SU-DHL-6 (cell line): ENCODE measurements at regions not wholly inside any gene's neighbourhood (a gene's known extent, or its start where the extent isn't known, plus 50 kb on each side); places are given as distances from the start of the nearest gene placed in this dataset.

Experiments
- CTCF ChIP-seq: fragments of 200-600 bp; sonication (generic); IDR thresholded peaks from one replicate; pipeline ENCODE4 v1.5.1; 2017; ENCODE audit warnings: antibody characterized with exemption, mild to moderate bottlenecking, low read length, moderate library complexity; ENCODE audit not compliant: insufficient read depth, poor library complexity, severe bottlenecking
- EZH2phosphoT487 ChIP-seq: fragments of 200-600 bp; sonication (generic), shearing (Covaris generic); conservative IDR thresholded peaks from 2 replicates; pipeline ENCODE4 v1.6.1; 2018; ENCODE audit warnings: mild to moderate bottlenecking, antibody characterized with exemption, low read length, moderate library complexity, mixed read lengths

GRCh38 chr15:95937128-95937528 lies 393.4 kb upstream of the NR2F2 start:
- TF ChIP-seq CTCF = no peak
- TF ChIP-seq EZH2phosphoT487 = no peak
